ENCODE measurements at regions not wholly inside any gene's neighbourhood (a gene's known extent, or its start where the extent isn't known, plus 50 kb on each side); places are given as distances from the start of the nearest gene placed in this dataset.

GRCh38 chr4:83837614-83838308 lies 301.9 kb downstream of the GPAT3 start:
- no peak for TF ChIP-seq CTCF (IDR thresholded peaks at IDR 0.05)
- TF ChIP-seq POLR2A (IDR thresholded peaks at IDR 0.05), result no peak

Data from testis (tissue), 2 donors.